ENCODE measurements at regions not wholly inside any gene's neighbourhood (a gene's known extent, or its start where the extent isn't known, plus 50 kb on each side); places are given as distances from the start of the nearest gene placed in this dataset.

GRCh38 chr13:47413526-47413925 lies 516.7 kb upstream of the HTR2A start:
- DNase-seq = no peak
- Histone ChIP-seq H3K4me3 (no peak overlapping the region), H3K79me2 (ENCODE audit: low read depth) (no peaks in the 10 kb centered on the region), H3K9me3 (ENCODE audit: insufficient read depth, low read depth) (no peaks in the 10 kb centered on the region), H3K4me1 (replicated peaks; ENCODE audit: insufficient read depth) (no peaks in the 10 kb centered on the region), H3K27me3 (ENCODE audit: insufficient read depth, low read depth) (no peaks in the 10 kb centered on the region), H3K9me2 (ENCODE audit: insufficient read depth) (no peaks in the 10 kb centered on the region), H3K27ac (no peak overlapping the region), H3K36me3 (ENCODE audit: low read depth) (no peaks in the 10 kb centered on the region), H3F3A (ENCODE audit: insufficient read depth, low read depth) (no peaks in the 10 kb centered on the region), H4K20me1 (ENCODE audit: insufficient read depth) (no peaks in the 10 kb centered on the region), H2AFZ (no peak overlapping the region), H3K4me2 (no peak overlapping the region)
- ChIA-PET POLR2A (ENCODE audit: unreplicated experiment) (interaction anchor here (0.6 kb wide), 1 partner anchor 11 kb away, joined by 5 read pairs; no protein-coding TSS in a partner anchor), CTCF (no interaction called here)
- TF ChIP-seq CTCF (conservative IDR thresholded peaks at IDR 0.05) (no peak), EZH2 (IDR thresholded peaks at IDR 0.05; ENCODE audit: low read depth) (no peak)
- no TSS peak for BruUV-seq (replicated peaks)
- intact Hi-C loops (cut with micrococcal nuclease; ENCODE audit: unreplicated experiment) = no loop called here

DNA sequence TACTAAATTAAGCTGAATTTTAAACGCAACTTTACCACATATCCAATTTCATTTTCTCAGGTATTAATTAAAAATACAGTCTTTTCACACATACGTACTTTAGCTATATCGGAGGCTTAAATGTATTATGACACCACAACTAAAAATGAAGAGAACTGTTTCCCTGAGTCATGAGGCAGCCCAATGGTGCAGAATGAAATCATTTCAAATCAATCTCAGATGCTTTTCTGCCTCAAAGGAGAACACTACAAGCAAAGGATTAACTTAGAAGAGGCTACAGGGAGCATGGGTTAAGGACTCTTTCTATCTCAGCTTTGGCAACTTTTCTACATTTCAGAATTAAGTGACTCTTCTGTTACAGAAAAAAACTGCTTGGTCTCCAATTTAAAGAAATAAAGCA lies 516.3 kb upstream of the HTR2A start:
- Histone ChIP-seq H3K36me3 (ENCODE audit: low read depth) (no peaks in the 10 kb centered on the region), H3K79me2 (ENCODE audit: low read depth) (no peaks in the 10 kb centered on the region), H3K4me1 (replicated peaks; ENCODE audit: insufficient read depth) (no peaks in the 10 kb centered on the region), H4K20me1 (ENCODE audit: insufficient read depth) (no peaks in the 10 kb centered on the region), H3K4me3 (no peak overlapping the region), H3K4me2 (no peak overlapping the region), H3K27me3 (ENCODE audit: insufficient read depth, low read depth) (no peaks in the 10 kb centered on the region), H3F3A (ENCODE audit: insufficient read depth, low read depth) (no peaks in the 10 kb centered on the region), H3K27ac (no peak overlapping the region), H3K9me3 (ENCODE audit: insufficient read depth, low read depth) (no peaks in the 10 kb centered on the region), H2AFZ (no peak overlapping the region), H3K9me2 (ENCODE audit: insufficient read depth) (no peaks in the 10 kb centered on the region)
- DNase-seq = no peak
- POLR2A ChIA-PET (ENCODE audit: unreplicated experiment) = no interaction called here
- no TSS peak for BruUV-seq (replicated peaks)
- intact Hi-C loops (cut with micrococcal nuclease; ENCODE audit: unreplicated experiment) = no loop called here
- TF ChIP-seq EZH2 (IDR thresholded peaks at IDR 0.05; ENCODE audit: low read depth) (no peak), CTCF (conservative IDR thresholded peaks at IDR 0.05) (no peak)
- CTCF ChIA-PET = no interaction called here

DNA sequence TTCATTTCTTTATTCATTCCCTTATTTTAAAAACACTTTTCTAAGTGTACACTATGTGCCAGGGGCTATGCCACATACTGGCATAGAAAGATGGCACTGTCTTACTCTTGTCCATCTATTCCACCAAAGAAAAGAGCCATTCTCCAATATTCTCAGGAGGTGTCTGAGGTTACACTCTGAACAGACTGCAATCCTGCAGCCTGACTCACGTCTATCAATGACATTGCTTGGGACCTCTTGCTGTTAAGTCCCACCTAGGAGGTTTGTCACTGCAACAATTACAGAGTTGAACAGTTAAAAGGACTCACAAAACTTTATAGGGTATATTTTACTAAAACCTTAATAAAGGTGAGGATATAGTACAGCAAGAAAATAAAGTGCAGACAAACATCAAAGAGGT lies 512.9 kb upstream of the HTR2A start:
- H3K9me3 ChIP-seq (ENCODE audit: insufficient read depth, low read depth) = no peaks in the 10 kb centered on the region
- H4K20me1 ChIP-seq (ENCODE audit: insufficient read depth) = no peaks in the 10 kb centered on the region
- H3K4me2 ChIP-seq = no peak overlapping the region
- no peak for DNase-seq
- H3K4me3 ChIP-seq = no peak overlapping the region
- TF ChIP-seq CTCF (conservative IDR thresholded peaks at IDR 0.05) (no peak), EZH2 (IDR thresholded peaks at IDR 0.05; ENCODE audit: low read depth) (no peak)
- H3K27ac ChIP-seq = no peak overlapping the region
- no TSS peak for BruUV-seq (replicated peaks)
- H3F3A ChIP-seq (ENCODE audit: insufficient read depth, low read depth) = no peaks in the 10 kb centered on the region
- no peaks in the 10 kb centered on the region for H3K36me3 ChIP-seq (ENCODE audit: low read depth)
- no peaks in the 10 kb centered on the region for H3K4me1 ChIP-seq (replicated peaks; ENCODE audit: insufficient read depth)
- ChIA-PET CTCF (no interaction called here), POLR2A (ENCODE audit: unreplicated experiment) (no interaction called here)
- intact Hi-C loops (cut with micrococcal nuclease; ENCODE audit: unreplicated experiment) = no loop called here
- H3K79me2 ChIP-seq (ENCODE audit: low read depth) = no peaks in the 10 kb centered on the region
- H3K9me2 ChIP-seq (ENCODE audit: insufficient read depth) = no peaks in the 10 kb centered on the region
- H3K27me3 ChIP-seq (ENCODE audit: insufficient read depth, low read depth) = no peaks in the 10 kb centered on the region
- no peak overlapping the region for H2AFZ ChIP-seq

All from PC-9 (cell line).